OCI-LY7 (cell line): ENCODE measurements at regions not wholly inside any gene's neighbourhood (a gene's known extent, or its start where the extent isn't known, plus 50 kb on each side); places are given as distances from the start of the nearest gene placed in this dataset.

Experiments
- BruUV-seq: library from RNA; stranded (reverse); fragments of 400-500 nt; replicated peaks from 2 replicates; lab custom pipeline; 2021; lab: Mats Ljungman, UMichigan
- CTCF ChIA-PET: fragments of 300-600 bp; sonication (Branson Sonifier 250); formaldehyde crosslinking; loops from one replicate; lab custom pipeline; 2022; ENCODE audit warnings: antibody characterized with exemption; ENCODE audit not compliant: unreplicated experiment; lab: Charles Lee
- POLR2A ChIA-PET: fragments of 300-600 bp; sonication (Branson Sonifier 250); formaldehyde crosslinking; loops from one replicate; lab custom pipeline; 2022; ENCODE audit warnings: antibody characterized with exemption; lab: Charles Lee
- DNase-seq: peaks from one replicate; pipeline ENCODE4 v3.0.0-alpha.2; 2015; ENCODE audit warnings: low spot score
- H2AFZ ChIP-seq: fragments of 200-600 bp; sonication (generic), shearing (Covaris generic); 2 replicates; pipeline ENCODE4 v1.6.1; 2014; ENCODE audit warnings: mild to moderate bottlenecking, antibody characterized with exemption, low read length, moderate library complexity
- H3K27ac ChIP-seq: fragments of 200-600 bp; sonication (generic); 2 replicates; pipeline ENCODE4 v1.5.1; 2014; ENCODE audit warnings: mixed run types, low read depth, mild to moderate bottlenecking, moderate library complexity, low read length, inconsistent platforms; ENCODE audit not compliant: poor library complexity, severe bottlenecking
- H3K36me3 ChIP-seq: fragments of 200-600 bp; sonication (generic); 2 replicates; pipeline ENCODE4 v1.6.1; 2014; ENCODE audit warnings: mild to moderate bottlenecking, antibody characterized with exemption, low read length, moderate library complexity, mixed read lengths; ENCODE audit not compliant: insufficient read depth
- H3K4me1 ChIP-seq: fragments of 200-600 bp; sonication (generic); 2 replicates; pipeline ENCODE4 v1.5.1; 2014; ENCODE audit warnings: mild to moderate bottlenecking, low read length; ENCODE audit not compliant: insufficient read depth, poor library complexity, severe bottlenecking
- H3K4me2 ChIP-seq: fragments of 200-600 bp; sonication (generic); 2 replicates; pipeline ENCODE4 v1.6.1; 2014; ENCODE audit warnings: mild to moderate bottlenecking, low read length
- H3K4me3 ChIP-seq: fragments of 200-600 bp; sonication (generic); 2 replicates; pipeline ENCODE4 v1.5.1; 2014; ENCODE audit warnings: mild to moderate bottlenecking, low read depth, low read length; ENCODE audit not compliant: poor library complexity, severe bottlenecking
- H3K79me2 ChIP-seq: fragments of 200-600 bp; sonication (generic); 2 replicates; pipeline ENCODE4 v1.6.1; 2016; ENCODE audit warnings: low read depth, mild to moderate bottlenecking, low read length, moderate library complexity, mixed read lengths; ENCODE audit not compliant: insufficient read depth
- H3K9me2 ChIP-seq: fragments of 200-600 bp; sonication (generic); 2 replicates; pipeline ENCODE4 v1.6.1; 2016; ENCODE audit warnings: mild to moderate bottlenecking, low read length, mixed read lengths; ENCODE audit not compliant: insufficient read depth
- H3K9me3 ChIP-seq: fragments of 200-600 bp; sonication (generic); 2 replicates; pipeline ENCODE4 v1.6.1; 2014; ENCODE audit warnings: mild to moderate bottlenecking, mixed run types, low read length, mixed read lengths
- H4K20me1 ChIP-seq: fragments of 200-600 bp; sonication (generic); 2 replicates; pipeline ENCODE4 v1.6.1; 2014; ENCODE audit warnings: mild to moderate bottlenecking, antibody characterized with exemption, low read length, moderate library complexity, mixed read lengths; ENCODE audit not compliant: insufficient read depth
- EZH2phosphoT487 ChIP-seq: fragments of 200-600 bp; sonication (generic); IDR thresholded peaks from 2 replicates; pipeline ENCODE4 v1.6.1; 2018; ENCODE audit warnings: low read depth, borderline replicate concordance, mild to moderate bottlenecking, mixed run types, antibody characterized with exemption, low read length, moderate library complexity, mixed read lengths
- intact Hi-C: fragments of 100-400 bp; cut with micrococcal nuclease; formaldehyde crosslinking; loops from one replicate; pipeline ENCODE4 v1.10.0; 2022; ENCODE audit not compliant: unreplicated experiment
- TF ChIP-seq, protein P1 (sequence below): fragments of 200-600 bp; sonication (generic); conservative IDR thresholded peaks from 2 replicates; pipeline ENCODE4 v1.5.1; 2014; ENCODE audit warnings: mild to moderate bottlenecking, antibody characterized with exemption, low read length, moderate library complexity, mixed read lengths

DNA sequence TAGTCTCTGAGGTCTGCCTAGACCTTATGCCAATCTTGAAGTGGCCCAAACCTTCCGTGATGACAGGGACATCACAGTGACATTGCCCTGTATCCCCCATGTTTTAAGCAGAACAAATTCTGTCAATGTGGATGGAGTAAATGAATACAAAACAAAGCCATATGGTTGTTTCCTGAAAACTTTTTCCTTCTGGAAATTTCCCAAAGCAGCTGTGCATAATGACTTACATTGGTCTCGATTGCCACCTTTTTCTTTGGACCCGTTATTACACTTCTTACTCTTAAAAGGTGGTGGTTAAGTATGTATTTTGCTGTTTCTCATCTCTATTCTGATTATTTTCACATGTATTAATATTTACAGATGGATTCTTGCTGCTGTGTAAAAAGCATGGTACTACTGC, 411.2 kb upstream of the KLF6 start:
- Histone ChIP-seq H3K27ac (no peak overlapping the region), H3K4me2 (no peak overlapping the region), H3K79me2 (no peaks in the 10 kb centered on the region), H3K4me3 (no peak overlapping the region), H3K9me3 (no peaks in the 10 kb centered on the region), H4K20me1 (no peaks in the 10 kb centered on the region), H3K9me2 (no peaks in the 10 kb centered on the region), H3K4me1 (no peaks in the 10 kb centered on the region), H2AFZ (no peak overlapping the region), H3K36me3 (no peaks in the 10 kb centered on the region)
- TF ChIP-seq, protein P1, sequence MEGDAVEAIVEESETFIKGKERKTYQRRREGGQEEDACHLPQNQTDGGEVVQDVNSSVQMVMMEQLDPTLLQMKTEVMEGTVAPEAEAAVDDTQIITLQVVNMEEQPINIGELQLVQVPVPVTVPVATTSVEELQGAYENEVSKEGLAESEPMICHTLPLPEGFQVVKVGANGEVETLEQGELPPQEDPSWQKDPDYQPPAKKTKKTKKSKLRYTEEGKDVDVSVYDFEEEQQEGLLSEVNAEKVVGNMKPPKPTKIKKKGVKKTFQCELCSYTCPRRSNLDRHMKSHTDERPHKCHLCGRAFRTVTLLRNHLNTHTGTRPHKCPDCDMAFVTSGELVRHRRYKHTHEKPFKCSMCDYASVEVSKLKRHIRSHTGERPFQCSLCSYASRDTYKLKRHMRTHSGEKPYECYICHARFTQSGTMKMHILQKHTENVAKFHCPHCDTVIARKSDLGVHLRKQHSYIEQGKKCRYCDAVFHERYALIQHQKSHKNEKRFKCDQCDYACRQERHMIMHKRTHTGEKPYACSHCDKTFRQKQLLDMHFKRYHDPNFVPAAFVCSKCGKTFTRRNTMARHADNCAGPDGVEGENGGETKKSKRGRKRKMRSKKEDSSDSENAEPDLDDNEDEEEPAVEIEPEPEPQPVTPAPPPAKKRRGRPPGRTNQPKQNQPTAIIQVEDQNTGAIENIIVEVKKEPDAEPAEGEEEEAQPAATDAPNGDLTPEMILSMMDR, result no peak
- no peak for TF ChIP-seq EZH2phosphoT487
- no TSS peak for BruUV-seq
- CTCF ChIA-PET, result no interaction called here
- POLR2A ChIA-PET, result interaction anchor here (0.7 kb wide), 1 partner anchor 133 kb away, joined by 6 read pairs; no protein-coding TSS in a partner anchor
- DNase-seq, result no peak
- intact Hi-C loops, result no loop called here

DNA sequence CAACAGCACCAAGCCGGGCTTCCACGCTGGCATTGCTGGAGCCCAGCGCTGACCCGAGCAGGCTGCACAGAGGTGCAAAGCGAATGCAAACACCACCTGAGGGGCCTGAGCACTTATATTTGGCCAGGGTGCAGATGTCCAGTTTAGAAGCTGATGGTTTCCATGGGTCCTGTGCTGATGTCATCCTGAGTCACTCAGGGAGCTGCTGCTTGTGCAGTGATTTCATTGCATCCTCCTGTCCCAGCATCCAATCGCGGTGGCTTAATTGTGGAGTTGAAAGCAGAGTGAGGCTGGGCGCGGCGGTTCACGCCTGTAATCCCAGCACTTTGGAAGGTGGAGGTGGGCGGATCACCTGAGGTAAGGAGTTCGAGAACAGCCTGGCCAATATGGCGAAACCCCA, 410.2 kb upstream of the KLF6 start:
- Histone ChIP-seq H3K79me2 (no peaks in the 10 kb centered on the region), H3K4me2 (no peak overlapping the region)
- no TSS peak for BruUV-seq

DNA sequence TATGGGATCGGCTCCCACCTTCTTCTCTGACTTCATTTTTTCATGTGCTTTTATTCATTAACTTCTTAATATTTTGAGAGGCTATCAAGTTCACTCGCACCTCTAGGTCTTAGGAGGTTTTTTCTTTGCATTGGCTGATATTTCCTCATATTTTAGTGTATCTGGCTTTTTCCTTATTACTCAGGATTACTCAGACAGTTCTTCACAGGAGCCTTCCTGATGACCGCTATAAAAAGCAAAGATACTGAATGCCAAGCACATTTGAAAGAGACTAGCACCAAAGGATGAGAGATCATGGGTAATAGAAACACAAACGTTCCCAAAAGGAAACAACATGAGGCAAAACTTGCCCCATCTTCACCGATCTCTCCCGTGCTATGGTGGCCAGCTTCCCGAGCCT, 409.2 kb upstream of the KLF6 start:
- POLR2A ChIA-PET, result no interaction called here
- CTCF ChIA-PET, result no interaction called here
- Histone ChIP-seq H3K4me2 (no peak overlapping the region), H3K4me3 (no peak overlapping the region), H3K79me2 (no peaks in the 10 kb centered on the region), H2AFZ (no peak overlapping the region), H3K9me3 (no peaks in the 10 kb centered on the region), H3K4me1 (no peaks in the 10 kb centered on the region), H4K20me1 (no peaks in the 10 kb centered on the region), H3K36me3 (no peaks in the 10 kb centered on the region), H3K9me2 (no peaks in the 10 kb centered on the region), H3K27ac (no peak overlapping the region)
- no TSS peak for BruUV-seq
- no peak for DNase-seq
- intact Hi-C loops, result no loop called here
- no peak for TF ChIP-seq EZH2phosphoT487
- TF ChIP-seq, protein P1, result no peak

More for the DNA sequence above, 410.2 kb upstream of the KLF6 start:
- Histone ChIP-seq H3K27ac (no peak overlapping the region), H3K9me2 (no peaks in the 10 kb centered on the region), H3K4me3 (no peak overlapping the region), H3K9me3 (no peaks in the 10 kb centered on the region), H4K20me1 (no peaks in the 10 kb centered on the region), H3K4me1 (no peaks in the 10 kb centered on the region), H3K36me3 (no peaks in the 10 kb centered on the region), H2AFZ (no peak overlapping the region)
- ChIA-PET POLR2A (interaction anchor here (0.7 kb wide), 2 partner anchors 92 to 134 kb away, joined by 6 to 8 read pairs; no protein-coding TSS in a partner anchor), CTCF (no interaction called here)
- DNase-seq, result no peak
- intact Hi-C loops, result no loop called here
- TF ChIP-seq, protein P1, result no peak
- no peak for TF ChIP-seq EZH2phosphoT487
